NT2/D1 (cell line): ENCODE measurements at regions not wholly inside any gene's neighbourhood (a gene's known extent, or its start where the extent isn't known, plus 50 kb on each side); places are given as distances from the start of the nearest gene placed in this dataset.

Experiments
- SUZ12 ChIP-seq: IDR thresholded peaks from 2 replicates; pipeline ENCODE4 v1.6.1; 2011; ENCODE audit not compliant: insufficient read length, insufficient read depth; ENCODE audit errors: extremely low read depth
- YY1 ChIP-seq: IDR thresholded peaks from 2 replicates; pipeline ENCODE4 v1.6.1; 2011; ENCODE audit not compliant: insufficient read length, insufficient read depth

DNA sequence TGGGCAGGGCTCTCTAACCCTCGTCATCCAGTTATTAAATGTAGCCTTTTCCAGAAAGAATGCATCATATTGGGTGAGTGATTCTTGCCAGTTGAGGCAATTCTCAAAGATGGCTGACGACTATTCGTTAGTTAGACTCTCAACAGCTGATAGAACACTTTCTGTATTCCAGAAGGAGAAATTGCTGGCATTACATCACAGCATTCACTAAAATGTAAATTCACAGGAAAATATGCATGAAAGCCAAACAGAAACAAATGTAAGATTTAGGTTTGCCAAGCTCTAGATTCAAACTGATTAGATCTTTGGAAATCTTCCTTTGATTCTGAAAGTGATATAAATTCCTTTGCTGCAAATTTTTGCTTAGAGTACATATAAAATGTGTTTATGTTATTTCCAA lies 1501.0 kb downstream of the SI start:
- TF ChIP-seq YY1 (no peak), SUZ12 (no peak)
